SK-N-SH treated with all-trans-retinoic acid at 6 μM for 48 hours (cell line): ENCODE measurements at regions not wholly inside any gene's neighbourhood (a gene's known extent, or its start where the extent isn't known, plus 50 kb on each side); places are given as distances from the start of the nearest gene placed in this dataset.

Experiments
- ATAC-seq: fragments of 200-7000 bp; cut with Tn5 transposase; 3 replicates; pipeline ENCODE4 v1.9.1; 2020; ENCODE audit warnings: mild to moderate bottlenecking, moderate library complexity
- ARNTL ChIP-seq: fragments of 450-650 bp; formaldehyde crosslinking; IDR thresholded peaks from 2 replicates; pipeline ENCODE4 v1.5.0; 2020; ENCODE audit warnings: low read depth, mild to moderate bottlenecking, moderate library complexity, borderline replicate concordance
- BACH2 ChIP-seq: fragments of 250-450 bp; sonication (Bioruptor Pico); IDR thresholded peaks from 2 replicates; pipeline ENCODE4 v1.9.0; 2021; ENCODE audit warnings: mild to moderate bottlenecking, borderline replicate concordance
- CSDC2 ChIP-seq: fragments of 250-450 bp; sonication (Bioruptor Pico); IDR thresholded peaks from 2 replicates; pipeline ENCODE4 v1.5.0; 2020; ENCODE audit warnings: mild to moderate bottlenecking, moderate library complexity
- ESRRG ChIP-seq: fragments of 250-450 bp; sonication (Bioruptor Pico); IDR thresholded peaks from 2 replicates; pipeline ENCODE4 v1.6.1; 2021; ENCODE audit warnings: mild to moderate bottlenecking
- GLIS3 ChIP-seq: fragments of 250-450 bp; sonication (Bioruptor Pico); IDR thresholded peaks from 2 replicates; pipeline ENCODE4 v1.5.0; 2020; ENCODE audit warnings: mild to moderate bottlenecking, moderate library complexity
- ISL1 ChIP-seq: fragments of 250-450 bp; sonication (Bioruptor Pico); IDR thresholded peaks from 2 replicates; pipeline ENCODE4 v2.1.2; 2022; ENCODE audit warnings: mild to moderate bottlenecking, moderate library complexity
- OSR1 ChIP-seq: fragments of 250-450 bp; sonication (Bioruptor Pico); IDR thresholded peaks from 2 replicates; pipeline ENCODE4 v1.8.0; 2022; ENCODE audit warnings: moderate library complexity, mild to moderate bottlenecking, inconsistent platforms
- PPARA ChIP-seq: fragments of 250-450 bp; sonication (Bioruptor Pico); IDR thresholded peaks from 2 replicates; pipeline ENCODE4 v1.5.0; 2020; ENCODE audit warnings: mild to moderate bottlenecking, borderline replicate concordance
- RARB ChIP-seq: fragments of 250-450 bp; sonication (Bioruptor Pico); IDR thresholded peaks from 2 replicates; pipeline ENCODE4 v1.8.0; 2021; ENCODE audit warnings: mild to moderate bottlenecking, moderate library complexity
- SNAI2 ChIP-seq: fragments of 250-450 bp; sonication (Bioruptor Pico); IDR thresholded peaks from 2 replicates; pipeline ENCODE4 v1.5.0; 2020; ENCODE audit warnings: mild to moderate bottlenecking, moderate library complexity
- TCF4 ChIP-seq: fragments of 250-450 bp; sonication (Bioruptor Pico); IDR thresholded peaks from 2 replicates; pipeline ENCODE4 v1.8.0; 2021; ENCODE audit warnings: mild to moderate bottlenecking, moderate library complexity, borderline replicate concordance
- TOX ChIP-seq: fragments of 250-450 bp; sonication (Bioruptor Pico); IDR thresholded peaks from 2 replicates; pipeline ENCODE4 v1.8.0; 2021; ENCODE audit warnings: mild to moderate bottlenecking, moderate library complexity, borderline replicate concordance
- ZC3H10 ChIP-seq: fragments of 250-450 bp; sonication (Bioruptor Pico); IDR thresholded peaks from 2 replicates; pipeline ENCODE4 v1.5.1; 2021; ENCODE audit warnings: mild to moderate bottlenecking, moderate library complexity
- ZFP3 ChIP-seq: fragments of 250-450 bp; sonication (Bioruptor Pico); IDR thresholded peaks from 2 replicates; pipeline ENCODE4 v1.5.0; 2020; ENCODE audit warnings: mild to moderate bottlenecking, moderate library complexity
- ZFP30 ChIP-seq: fragments of 450-650 bp; formaldehyde crosslinking; IDR thresholded peaks from 2 replicates; pipeline ENCODE4 v1.5.0; 2022; ENCODE audit warnings: mild to moderate bottlenecking, moderate library complexity
- ZNF565 ChIP-seq: fragments of 450-650 bp; formaldehyde crosslinking; conservative IDR thresholded peaks from 2 replicates; pipeline ENCODE4 v1.5.0; 2020; ENCODE audit warnings: low read depth, mild to moderate bottlenecking, moderate library complexity
- ZNF70 ChIP-seq: fragments of 450-650 bp; formaldehyde crosslinking; IDR thresholded peaks from 2 replicates; pipeline ENCODE4 v1.5.0; 2020; ENCODE audit warnings: mild to moderate bottlenecking, moderate library complexity
- ZNF8 ChIP-seq: fragments of 450-650 bp; formaldehyde crosslinking; IDR thresholded peaks from 2 replicates; pipeline ENCODE4 v1.5.0; 2020; ENCODE audit warnings: mild to moderate bottlenecking, moderate library complexity
- TF ChIP-seq, protein P1 (sequence below): fragments of 250-450 bp; sonication (Bioruptor Pico); IDR thresholded peaks from 2 replicates; pipeline ENCODE4 v1.8.0; 2020; ENCODE audit warnings: mild to moderate bottlenecking, moderate library complexity, borderline replicate concordance
- TF ChIP-seq, protein P2 (sequence below): fragments of 250-450 bp; sonication (Bioruptor Pico); IDR thresholded peaks from 2 replicates; pipeline ENCODE4 v1.8.0; 2021; ENCODE audit warnings: low read depth, mild to moderate bottlenecking, moderate library complexity, borderline replicate concordance
- TF ChIP-seq, protein P3 (sequence below): fragments of 250-450 bp; sonication (Bioruptor Pico); IDR thresholded peaks from 2 replicates; pipeline ENCODE4 v1.5.0; 2020; ENCODE audit warnings: mild to moderate bottlenecking, moderate library complexity
- TF ChIP-seq, protein P4 (sequence below): fragments of 250-450 bp; sonication (Bioruptor Pico); IDR thresholded peaks from 2 replicates; pipeline ENCODE4 v1.5.1; 2021; ENCODE audit warnings: mild to moderate bottlenecking, moderate library complexity
- TF ChIP-seq, protein P5 (sequence below): fragments of 250-450 bp; sonication (Bioruptor Pico); IDR thresholded peaks from 2 replicates; pipeline ENCODE4 v1.5.1; 2020; ENCODE audit warnings: low read depth, mild to moderate bottlenecking, moderate library complexity

DNA sequence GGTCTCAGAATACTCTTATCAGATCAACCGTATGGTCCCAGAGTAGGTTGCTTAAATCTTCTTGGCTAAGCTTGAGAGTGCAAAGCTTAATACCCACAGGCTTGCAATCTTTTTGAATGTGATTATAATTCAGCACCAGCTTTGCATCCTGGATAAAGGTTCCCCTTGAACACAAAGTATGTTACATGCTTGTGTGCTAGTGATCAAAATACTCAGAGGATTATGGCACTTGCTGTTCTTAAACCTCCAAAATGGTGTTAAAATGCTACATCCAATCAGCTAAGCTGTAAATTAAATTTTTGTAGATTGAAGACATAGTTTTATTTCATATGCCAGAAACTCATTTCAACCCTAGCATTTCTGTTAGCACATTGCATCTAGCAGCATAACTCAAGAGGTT lies 812.2 kb upstream of the TENM3 start:
- TF ChIP-seq OSR1 (no peak), PPARA (CRISPR knock-in tag) (no peak), ESRRG (no peak), TCF4 (CRISPR knock-in tag) (no peak), SNAI2 (no peak), ARNTL (CRISPR knock-in tag) (no peak), CSDC2 (CRISPR knock-in tag) (no peak), ZC3H10 (CRISPR knock-in tag) (no peak), ZFP3 (CRISPR knock-in tag) (no peak), ZNF565 (CRISPR knock-in tag) (no peak)
- TF ChIP-seq, protein P1, sequence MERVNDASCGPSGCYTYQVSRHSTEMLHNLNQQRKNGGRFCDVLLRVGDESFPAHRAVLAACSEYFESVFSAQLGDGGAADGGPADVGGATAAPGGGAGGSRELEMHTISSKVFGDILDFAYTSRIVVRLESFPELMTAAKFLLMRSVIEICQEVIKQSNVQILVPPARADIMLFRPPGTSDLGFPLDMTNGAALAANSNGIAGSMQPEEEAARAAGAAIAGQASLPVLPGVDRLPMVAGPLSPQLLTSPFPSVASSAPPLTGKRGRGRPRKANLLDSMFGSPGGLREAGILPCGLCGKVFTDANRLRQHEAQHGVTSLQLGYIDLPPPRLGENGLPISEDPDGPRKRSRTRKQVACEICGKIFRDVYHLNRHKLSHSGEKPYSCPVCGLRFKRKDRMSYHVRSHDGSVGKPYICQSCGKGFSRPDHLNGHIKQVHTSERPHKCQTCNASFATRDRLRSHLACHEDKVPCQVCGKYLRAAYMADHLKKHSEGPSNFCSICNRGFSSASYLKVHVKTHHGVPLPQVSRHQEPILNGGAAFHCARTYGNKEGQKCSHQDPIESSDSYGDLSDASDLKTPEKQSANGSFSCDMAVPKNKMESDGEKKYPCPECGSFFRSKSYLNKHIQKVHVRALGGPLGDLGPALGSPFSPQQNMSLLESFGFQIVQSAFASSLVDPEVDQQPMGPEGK (CRISPR knock-in tag), result no peak
- TF ChIP-seq, protein P2, sequence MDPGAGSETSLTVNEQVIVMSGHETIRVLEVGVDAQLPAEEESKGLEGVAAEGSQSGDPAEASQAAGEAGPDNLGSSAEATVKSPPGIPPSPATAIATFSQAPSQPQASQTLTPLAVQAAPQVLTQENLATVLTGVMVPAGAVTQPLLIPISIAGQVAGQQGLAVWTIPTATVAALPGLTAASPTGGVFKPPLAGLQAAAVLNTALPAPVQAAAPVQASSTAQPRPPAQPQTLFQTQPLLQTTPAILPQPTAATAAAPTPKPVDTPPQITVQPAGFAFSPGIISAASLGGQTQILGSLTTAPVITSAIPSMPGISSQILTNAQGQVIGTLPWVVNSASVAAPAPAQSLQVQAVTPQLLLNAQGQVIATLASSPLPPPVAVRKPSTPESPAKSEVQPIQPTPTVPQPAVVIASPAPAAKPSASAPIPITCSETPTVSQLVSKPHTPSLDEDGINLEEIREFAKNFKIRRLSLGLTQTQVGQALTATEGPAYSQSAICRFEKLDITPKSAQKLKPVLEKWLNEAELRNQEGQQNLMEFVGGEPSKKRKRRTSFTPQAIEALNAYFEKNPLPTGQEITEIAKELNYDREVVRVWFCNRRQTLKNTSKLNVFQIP (CRISPR knock-in tag), result no peak
- TF ChIP-seq, protein P3, sequence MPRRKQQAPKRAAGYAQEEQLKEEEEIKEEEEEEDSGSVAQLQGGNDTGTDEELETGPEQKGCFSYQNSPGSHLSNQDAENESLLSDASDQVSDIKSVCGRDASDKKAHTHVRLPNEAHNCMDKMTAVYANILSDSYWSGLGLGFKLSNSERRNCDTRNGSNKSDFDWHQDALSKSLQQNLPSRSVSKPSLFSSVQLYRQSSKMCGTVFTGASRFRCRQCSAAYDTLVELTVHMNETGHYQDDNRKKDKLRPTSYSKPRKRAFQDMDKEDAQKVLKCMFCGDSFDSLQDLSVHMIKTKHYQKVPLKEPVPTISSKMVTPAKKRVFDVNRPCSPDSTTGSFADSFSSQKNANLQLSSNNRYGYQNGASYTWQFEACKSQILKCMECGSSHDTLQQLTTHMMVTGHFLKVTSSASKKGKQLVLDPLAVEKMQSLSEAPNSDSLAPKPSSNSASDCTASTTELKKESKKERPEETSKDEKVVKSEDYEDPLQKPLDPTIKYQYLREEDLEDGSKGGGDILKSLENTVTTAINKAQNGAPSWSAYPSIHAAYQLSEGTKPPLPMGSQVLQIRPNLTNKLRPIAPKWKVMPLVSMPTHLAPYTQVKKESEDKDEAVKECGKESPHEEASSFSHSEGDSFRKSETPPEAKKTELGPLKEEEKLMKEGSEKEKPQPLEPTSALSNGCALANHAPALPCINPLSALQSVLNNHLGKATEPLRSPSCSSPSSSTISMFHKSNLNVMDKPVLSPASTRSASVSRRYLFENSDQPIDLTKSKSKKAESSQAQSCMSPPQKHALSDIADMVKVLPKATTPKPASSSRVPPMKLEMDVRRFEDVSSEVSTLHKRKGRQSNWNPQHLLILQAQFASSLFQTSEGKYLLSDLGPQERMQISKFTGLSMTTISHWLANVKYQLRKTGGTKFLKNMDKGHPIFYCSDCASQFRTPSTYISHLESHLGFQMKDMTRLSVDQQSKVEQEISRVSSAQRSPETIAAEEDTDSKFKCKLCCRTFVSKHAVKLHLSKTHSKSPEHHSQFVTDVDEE (CRISPR knock-in tag), result no peak
- TF ChIP-seq, protein P4, sequence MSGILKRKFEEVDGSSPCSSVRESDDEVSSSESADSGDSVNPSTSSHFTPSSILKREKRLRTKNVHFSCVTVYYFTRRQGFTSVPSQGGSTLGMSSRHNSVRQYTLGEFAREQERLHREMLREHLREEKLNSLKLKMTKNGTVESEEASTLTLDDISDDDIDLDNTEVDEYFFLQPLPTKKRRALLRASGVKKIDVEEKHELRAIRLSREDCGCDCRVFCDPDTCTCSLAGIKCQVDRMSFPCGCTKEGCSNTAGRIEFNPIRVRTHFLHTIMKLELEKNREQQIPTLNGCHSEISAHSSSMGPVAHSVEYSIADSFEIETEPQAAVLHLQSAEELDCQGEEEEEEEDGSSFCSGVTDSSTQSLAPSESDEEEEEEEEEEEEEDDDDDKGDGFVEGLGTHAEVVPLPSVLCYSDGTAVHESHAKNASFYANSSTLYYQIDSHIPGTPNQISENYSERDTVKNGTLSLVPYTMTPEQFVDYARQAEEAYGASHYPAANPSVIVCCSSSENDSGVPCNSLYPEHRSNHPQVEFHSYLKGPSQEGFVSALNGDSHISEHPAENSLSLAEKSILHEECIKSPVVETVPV (CRISPR knock-in tag), result no peak
- ATAC-seq, result no peak

DNA sequence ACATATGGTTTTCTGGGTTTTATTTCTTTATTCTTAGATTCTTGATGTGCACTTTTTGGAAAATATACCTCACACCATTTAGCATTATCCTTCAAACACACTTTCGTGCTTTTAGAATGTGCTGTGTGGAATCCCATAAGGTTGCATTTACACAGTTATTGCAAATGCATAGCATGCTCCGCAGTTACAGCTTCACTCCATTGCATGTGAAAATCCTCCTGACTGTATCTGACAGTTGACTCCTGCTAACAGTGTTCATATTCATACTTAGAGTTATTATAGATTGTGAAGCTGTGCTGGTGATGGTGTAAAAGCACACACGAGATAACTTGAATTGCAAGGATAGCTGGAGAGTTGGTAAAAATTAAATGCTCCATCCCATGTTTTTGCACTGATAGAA lies 811.5 kb upstream of the TENM3 start:
- ATAC-seq, result no peak
- TF ChIP-seq RARB (CRISPR knock-in tag), result no peak
- TF ChIP-seq ZNF8 (CRISPR knock-in tag), result no peak
- TF ChIP-seq ZNF70 (CRISPR knock-in tag), result no peak
- TF ChIP-seq GLIS3, result no peak
- no peak for TF ChIP-seq ZFP30 (CRISPR knock-in tag)
- no peak for TF ChIP-seq SNAI2
- TF ChIP-seq, protein P3 (CRISPR knock-in tag), result no peak
- TF ChIP-seq TOX (CRISPR knock-in tag), result no peak
- TF ChIP-seq ZNF565 (CRISPR knock-in tag), result no peak
- TF ChIP-seq BACH2 (CRISPR knock-in tag), result no peak
- TF ChIP-seq, protein P5, sequence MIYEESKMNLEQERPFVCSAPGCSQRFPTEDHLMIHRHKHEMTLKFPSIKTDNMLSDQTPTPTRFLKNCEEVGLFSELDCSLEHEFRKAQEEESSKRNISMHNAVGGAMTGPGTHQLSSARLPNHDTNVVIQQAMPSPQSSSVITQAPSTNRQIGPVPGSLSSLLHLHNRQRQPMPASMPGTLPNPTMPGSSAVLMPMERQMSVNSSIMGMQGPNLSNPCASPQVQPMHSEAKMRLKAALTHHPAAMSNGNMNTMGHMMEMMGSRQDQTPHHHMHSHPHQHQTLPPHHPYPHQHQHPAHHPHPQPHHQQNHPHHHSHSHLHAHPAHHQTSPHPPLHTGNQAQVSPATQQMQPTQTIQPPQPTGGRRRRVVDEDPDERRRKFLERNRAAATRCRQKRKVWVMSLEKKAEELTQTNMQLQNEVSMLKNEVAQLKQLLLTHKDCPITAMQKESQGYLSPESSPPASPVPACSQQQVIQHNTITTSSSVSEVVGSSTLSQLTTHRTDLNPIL (CRISPR knock-in tag), result no peak
- TF ChIP-seq ESRRG, result no peak
- no peak for TF ChIP-seq PPARA (CRISPR knock-in tag)
- TF ChIP-seq ARNTL (CRISPR knock-in tag), result no peak
- no peak for TF ChIP-seq OSR1
- TF ChIP-seq, protein P4 (CRISPR knock-in tag), result no peak
- TF ChIP-seq, protein P2 (CRISPR knock-in tag), result no peak
- no peak for TF ChIP-seq ISL1 (CRISPR knock-in tag)
